Uterus (tissue), 2 donors: ENCODE measurements at regions not wholly inside any gene's neighbourhood (a gene's known extent, or its start where the extent isn't known, plus 50 kb on each side); places are given as distances from the start of the nearest gene placed in this dataset.

Experiments used
- CTCF ChIP-seq, 4 experiments: fragments of 200-600 bp in 2 of 4; fragments of 450-650 bp in 2 of 4; sonication (generic) in 2 of 4; IDR thresholded peaks; one replicate each; pipeline ENCODE4 v1.5.1; 2016 to 2019; ENCODE audit warnings: antibody characterized with exemption in 4 of 4, mild to moderate bottlenecking in 2 of 4, moderate library complexity in 1 of 4
- POLR2A ChIP-seq, 2 donors: fragments of 450-650 bp; IDR thresholded peaks; one replicate each; pipeline ENCODE4 v1.6.1; 2016; ENCODE audit warnings: antibody characterized with exemption in 2 of 2, mild to moderate bottlenecking in 1 of 2, moderate library complexity in 1 of 2

- TF ChIP-seq CTCF (IDR thresholded peaks at IDR 0.05) (no peak), POLR2A (IDR thresholded peaks at IDR 0.05) (no peak)
Observed at GRCh38 chr5:5981562-5981961, 396.8 kb downstream of the MED10 start.
